ENCODE measurements at regions not wholly inside any gene's neighbourhood (a gene's known extent, or its start where the extent isn't known, plus 50 kb on each side); places are given as distances from the start of the nearest gene placed in this dataset.

GRCh38 chr6:137290601-137291261 lies 71.5 kb upstream of the IFNGR1 start:
- no peak overlapping the region for H3K4me3 ChIP-seq (ENCODE audit: low read depth, low read length)
- DNase-seq (ENCODE audit: low read depth) = no peak
- no peaks in the 10 kb centered on the region for H3K27me3 ChIP-seq (ENCODE audit: control insufficient read depth, insufficient read depth, low read length)
- no peaks in the 10 kb centered on the region for H3K36me3 ChIP-seq (ENCODE audit: control insufficient read depth, insufficient read depth, low read length)
- TF ChIP-seq, protein P1, sequence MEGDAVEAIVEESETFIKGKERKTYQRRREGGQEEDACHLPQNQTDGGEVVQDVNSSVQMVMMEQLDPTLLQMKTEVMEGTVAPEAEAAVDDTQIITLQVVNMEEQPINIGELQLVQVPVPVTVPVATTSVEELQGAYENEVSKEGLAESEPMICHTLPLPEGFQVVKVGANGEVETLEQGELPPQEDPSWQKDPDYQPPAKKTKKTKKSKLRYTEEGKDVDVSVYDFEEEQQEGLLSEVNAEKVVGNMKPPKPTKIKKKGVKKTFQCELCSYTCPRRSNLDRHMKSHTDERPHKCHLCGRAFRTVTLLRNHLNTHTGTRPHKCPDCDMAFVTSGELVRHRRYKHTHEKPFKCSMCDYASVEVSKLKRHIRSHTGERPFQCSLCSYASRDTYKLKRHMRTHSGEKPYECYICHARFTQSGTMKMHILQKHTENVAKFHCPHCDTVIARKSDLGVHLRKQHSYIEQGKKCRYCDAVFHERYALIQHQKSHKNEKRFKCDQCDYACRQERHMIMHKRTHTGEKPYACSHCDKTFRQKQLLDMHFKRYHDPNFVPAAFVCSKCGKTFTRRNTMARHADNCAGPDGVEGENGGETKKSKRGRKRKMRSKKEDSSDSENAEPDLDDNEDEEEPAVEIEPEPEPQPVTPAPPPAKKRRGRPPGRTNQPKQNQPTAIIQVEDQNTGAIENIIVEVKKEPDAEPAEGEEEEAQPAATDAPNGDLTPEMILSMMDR (IDR thresholded peaks at IDR 0.05; ENCODE audit: insufficient read depth, low read length, poor library complexity, severe bottlenecking) = no peak

DNA sequence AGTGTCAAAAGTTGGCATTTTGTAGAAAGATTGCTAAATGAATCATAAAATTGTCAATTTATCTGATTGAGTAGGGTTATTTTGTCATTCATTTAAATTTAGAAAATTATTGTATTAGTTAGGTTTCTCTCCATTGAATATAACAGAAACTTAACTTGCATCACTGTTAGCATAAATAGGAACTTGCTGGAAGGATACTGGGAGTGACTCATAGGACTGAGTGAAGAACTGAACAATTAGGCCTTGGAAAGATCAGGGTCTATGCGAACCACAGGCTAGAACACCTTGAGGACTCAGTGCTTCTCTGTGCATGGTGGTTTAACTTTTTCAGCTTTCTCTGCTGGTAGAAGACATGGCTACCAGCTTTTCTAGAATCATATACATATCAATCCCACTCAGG lies 67.7 kb upstream of the IFNGR1 start:
- H3K4me3 ChIP-seq (ENCODE audit: low read depth, low read length) = no peak overlapping the region
- H3K36me3 ChIP-seq (ENCODE audit: control insufficient read depth, insufficient read depth, low read length) = no peaks in the 10 kb centered on the region
- TF ChIP-seq, protein P1 (IDR thresholded peaks at IDR 0.05; ENCODE audit: insufficient read depth, low read length, poor library complexity, severe bottlenecking) = no peak
- no peak for DNase-seq (ENCODE audit: low read depth)
- H3K27me3 ChIP-seq (ENCODE audit: control insufficient read depth, insufficient read depth, low read length) = no peaks in the 10 kb centered on the region

DNA sequence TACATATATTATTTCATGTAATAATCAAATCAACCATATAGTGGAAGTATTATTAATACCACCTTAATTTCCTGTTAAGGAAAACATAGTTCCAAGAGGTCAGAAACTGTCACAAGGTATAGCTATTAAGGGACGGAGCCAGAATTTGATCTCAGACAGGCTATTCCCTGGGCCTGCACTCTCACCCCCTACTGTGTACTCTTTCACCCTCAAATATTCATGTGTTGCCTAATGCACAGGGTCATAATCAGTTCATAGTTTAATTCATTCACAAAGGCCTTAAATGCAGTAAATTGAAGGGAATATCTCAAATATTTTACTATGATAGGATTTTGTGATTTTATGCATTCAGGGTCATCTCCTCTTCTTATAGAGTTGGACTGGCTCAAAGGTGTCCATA lies 67.2 kb upstream of the IFNGR1 start:
- Histone ChIP-seq H3K27me3 (ENCODE audit: control insufficient read depth, insufficient read depth, low read length) (no peaks in the 10 kb centered on the region), H3K36me3 (ENCODE audit: control insufficient read depth, insufficient read depth, low read length) (no peaks in the 10 kb centered on the region), H3K4me3 (ENCODE audit: low read depth, low read length) (no peak overlapping the region)
- TF ChIP-seq, protein P1 (IDR thresholded peaks at IDR 0.05; ENCODE audit: insufficient read depth, low read length, poor library complexity, severe bottlenecking) = no peak
- DNase-seq (ENCODE audit: low read depth) = no peak

DNA sequence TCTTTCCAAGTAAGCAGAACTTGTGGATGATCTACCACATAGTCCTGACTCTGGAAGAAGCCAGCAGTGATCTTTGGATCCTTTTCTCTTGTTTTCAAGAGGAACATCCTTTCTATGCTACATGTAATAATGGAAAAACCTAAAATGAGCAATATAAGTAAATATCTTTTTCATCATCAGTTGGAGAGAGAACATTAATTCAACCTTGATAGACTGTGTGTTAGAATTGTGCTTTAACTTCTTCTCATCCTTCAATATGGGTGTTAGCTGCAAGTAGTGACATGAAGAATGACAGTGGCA lies 65.6 kb upstream of the IFNGR1 start:
- H3K27me3 ChIP-seq (ENCODE audit: control insufficient read depth, insufficient read depth, low read length) = no peaks in the 10 kb centered on the region
- TF ChIP-seq, protein P1 (IDR thresholded peaks at IDR 0.05; ENCODE audit: insufficient read depth, low read length, poor library complexity, severe bottlenecking) = no peak
- DNase-seq (ENCODE audit: low read depth) = no peak
- no peaks in the 10 kb centered on the region for H3K36me3 ChIP-seq (ENCODE audit: control insufficient read depth, insufficient read depth, low read length)
- no peak overlapping the region for H3K4me3 ChIP-seq (ENCODE audit: low read depth, low read length)

DNA sequence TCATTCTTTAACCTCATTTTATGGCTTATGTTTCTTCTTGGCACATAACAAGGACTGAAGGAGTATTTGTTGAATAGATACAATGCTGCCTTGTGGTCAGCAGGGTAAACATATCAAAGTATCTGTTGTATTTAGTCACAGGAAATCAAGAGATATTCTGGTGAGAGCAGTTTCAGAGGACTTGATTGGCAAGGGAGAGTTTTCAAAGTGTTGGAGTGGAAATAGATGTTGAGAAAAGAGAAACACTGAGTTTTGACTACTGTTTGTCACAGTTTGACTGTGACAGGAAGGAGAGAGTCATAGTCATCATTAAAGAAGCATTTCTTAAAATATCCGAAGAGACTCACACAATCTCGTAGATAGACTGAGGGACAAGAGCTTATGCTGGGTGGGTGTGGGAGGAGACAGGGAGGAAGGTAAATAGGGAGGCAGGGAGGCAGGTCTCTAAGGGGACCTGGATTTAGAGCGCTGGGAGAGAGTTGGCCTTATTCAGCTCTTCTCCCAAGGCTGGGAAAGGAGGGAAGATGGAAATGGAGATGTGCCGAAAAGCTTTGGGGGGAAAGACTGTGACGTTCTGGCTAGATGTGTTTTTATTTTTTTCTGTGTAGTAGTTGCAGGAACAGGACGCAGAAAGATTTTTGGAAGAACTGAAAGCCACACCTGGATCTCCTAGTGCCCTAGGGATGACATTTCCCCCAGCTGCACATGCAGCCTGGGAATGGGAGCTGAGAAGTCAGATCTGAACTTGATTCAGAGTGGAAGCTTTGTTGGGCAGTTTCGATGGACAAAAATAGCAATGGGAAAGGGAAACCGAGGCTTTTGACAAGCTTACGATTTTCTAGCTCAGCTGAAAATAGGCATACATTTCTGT lies 65.0 kb upstream of the IFNGR1 start:
- H3K36me3 ChIP-seq (ENCODE audit: control insufficient read depth, insufficient read depth, low read length) = no peaks in the 10 kb centered on the region
- DNase-seq (ENCODE audit: low read depth) = no peak
- no peak overlapping the region for H3K4me3 ChIP-seq (ENCODE audit: low read depth, low read length)
- TF ChIP-seq, protein P1 (IDR thresholded peaks at IDR 0.05; ENCODE audit: insufficient read depth, low read length, poor library complexity, severe bottlenecking) = no peak
- no peaks in the 10 kb centered on the region for H3K27me3 ChIP-seq (ENCODE audit: control insufficient read depth, insufficient read depth, low read length)

All from kidney epithelial cell (primary cell).